ENCODE measurements at regions not wholly inside any gene's neighbourhood (a gene's known extent, or its start where the extent isn't known, plus 50 kb on each side); places are given as distances from the start of the nearest gene placed in this dataset.
A peak's percentile ranks its signal among the peaks of the same experiment; 100 is the strongest.

- H3K9me3 Mint-ChIP-seq, result peaks cover 6% of the 10 kb centered on the region
- no peak overlapping the region for H3K27ac Mint-ChIP-seq
- TF ChIP-seq CTCF (IDR thresholded peaks at IDR 0.05; ENCODE audit: unreplicated experiment), result no peak
- no peaks in the 10 kb centered on the region for H3K27me3 Mint-ChIP-seq (ENCODE audit: low read depth)
- no peak for DNase-seq (ENCODE audit: low spot score in 2 of 2, unreplicated experiment in 2 of 2)
- no peaks in the 10 kb centered on the region for H3K36me3 Mint-ChIP-seq
- no peak overlapping the region for H3K4me3 Mint-ChIP-seq
- no peaks in the 10 kb centered on the region for H3K4me1 Mint-ChIP-seq
These were observed 72.2 kb downstream of the UFM1 start for GRCh38 chr13:38421590-38422560.

- no peak for DNase-seq (ENCODE audit: low spot score in 2 of 2, unreplicated experiment in 2 of 2)
- H3K4me3 Mint-ChIP-seq, result no peak overlapping the region
- no peaks in the 10 kb centered on the region for H3K27me3 Mint-ChIP-seq (ENCODE audit: low read depth)
- no peaks in the 10 kb centered on the region for H3K36me3 Mint-ChIP-seq
- TF ChIP-seq CTCF (IDR thresholded peaks at IDR 0.05; ENCODE audit: unreplicated experiment), result no peak
- peaks cover 10% of the 10 kb centered on the region for H3K9me3 Mint-ChIP-seq
- H3K4me1 Mint-ChIP-seq, result peaks cover 3% of the 10 kb centered on the region
- H3K27ac Mint-ChIP-seq, result no peak overlapping the region
These were observed 80.3 kb downstream of the UFM1 start for GRCh38 chr13:38429916-38430315.

GRCh38 chr13:38430796-38431195 lies 81.1 kb downstream of the UFM1 start:
- Mint-ChIP-seq H3K9me3 (peaks cover 10% of the 10 kb centered on the region), H3K4me1 (peaks cover 3% of the 10 kb centered on the region), H3K27ac (no peak overlapping the region), H3K27me3 (ENCODE audit: low read depth) (no peaks in the 10 kb centered on the region), H3K36me3 (no peaks in the 10 kb centered on the region), H3K4me3 (no peak overlapping the region)
- DNase-seq (ENCODE audit: low spot score in 2 of 2, unreplicated experiment in 2 of 2), result no peak
- no peak for TF ChIP-seq CTCF (IDR thresholded peaks at IDR 0.05; ENCODE audit: unreplicated experiment)

- Mint-ChIP-seq H3K9me3 (peaks cover 8% of the 10 kb centered on the region), H3K36me3 (no peaks in the 10 kb centered on the region), H3K4me3 (no peak overlapping the region), H3K27ac (peak overlapping the region; percentile 56), H3K27me3 (ENCODE audit: low read depth) (no peaks in the 10 kb centered on the region), H3K4me1 (peaks cover 4% of the 10 kb centered on the region)
- no peak for DNase-seq (ENCODE audit: low spot score in 2 of 2, unreplicated experiment in 2 of 2)
- no peak for TF ChIP-seq CTCF (IDR thresholded peaks at IDR 0.05; ENCODE audit: unreplicated experiment)
These were observed 91.0 kb downstream of the UFM1 start for GRCh38 chr13:38440666-38441065.

GRCh38 chr13:38444904-38445303 lies 95.3 kb downstream of the UFM1 start:
- H3K4me3 Mint-ChIP-seq, result no peak overlapping the region
- DNase-seq (ENCODE audit: low spot score in 2 of 2, unreplicated experiment in 2 of 2), result no peak
- peaks cover 4% of the 10 kb centered on the region for H3K4me1 Mint-ChIP-seq
- no peaks in the 10 kb centered on the region for H3K36me3 Mint-ChIP-seq
- no peaks in the 10 kb centered on the region for H3K9me3 Mint-ChIP-seq
- no peaks in the 10 kb centered on the region for H3K27me3 Mint-ChIP-seq (ENCODE audit: low read depth)
- H3K27ac Mint-ChIP-seq, result no peak overlapping the region
- no peak for TF ChIP-seq CTCF (IDR thresholded peaks at IDR 0.05; ENCODE audit: unreplicated experiment)

Measured in mesothelial cell of epicardium (in vitro differentiated cells).